Activated CD8-positive, alpha-beta T cell treated with anti-CD3 and anti-CD28 coated beads, Interleukin-2, amount 10 ng/mL, durations not matched to agents 7 days and 5 days (primary cell): ENCODE measurements at regions not wholly inside any gene's neighbourhood (a gene's known extent, or its start where the extent isn't known, plus 50 kb on each side); places are given as distances from the start of the nearest gene placed in this dataset.
"Not testable (repeated sequence)": the region's sequence is repeated elsewhere in the genome, so short reads cannot be mapped to it uniquely, and the experiment has no call there.

ENCODE experiments used
- ATAC-seq: fragments of 150-1000 bp; cut with Tn5 transposase; one replicate; pipeline ENCODE4 v1.10.0; 2021; ENCODE audit warnings: moderate library complexity
- CTCF ChIA-PET: fragments of 350-600 bp; sonication (Branson Sonifier 250); formaldehyde crosslinking; loops from one replicate; lab custom pipeline; 2021; ENCODE audit warnings: antibody characterized with exemption; lab: Charles Lee
- POLR2A ChIA-PET: fragments of 350-600 bp; sonication (Branson Sonifier 250); formaldehyde crosslinking; loops from one replicate; lab custom pipeline; 2021; ENCODE audit warnings: antibody characterized with exemption; lab: Charles Lee
- DNase-seq: peaks from one replicate; pipeline ENCODE4 v3.0.0-alpha.2; 2020
- H3K27ac Mint-ChIP-seq: one replicate; pipeline ENCODE4 v1.8.0; 2021; ENCODE audit warnings: mild to moderate bottlenecking, mixed read lengths
- H3K27me3 Mint-ChIP-seq: one replicate; pipeline ENCODE4 v1.8.0; 2021; ENCODE audit warnings: low read depth, mixed read lengths
- H3K36me3 Mint-ChIP-seq: one replicate; pipeline ENCODE4 v1.8.0; 2021; ENCODE audit warnings: low read depth, mixed read lengths
- H3K4me1 Mint-ChIP-seq: one replicate; pipeline ENCODE4 v1.8.0; 2021; ENCODE audit warnings: low read depth, mixed read lengths
- H3K4me3 Mint-ChIP-seq: one replicate; pipeline ENCODE4 v1.8.0; 2021; ENCODE audit warnings: mild to moderate bottlenecking, mixed read lengths
- H3K9me3 Mint-ChIP-seq: one replicate; pipeline ENCODE4 v1.8.0; 2022; ENCODE audit warnings: mixed read lengths; ENCODE audit not compliant: insufficient read depth

GRCh38 chr5:89686081-89686765 is 723.3 kb downstream of the CETN3 start:
- H3K27me3 Mint-ChIP-seq = no peaks in the 10 kb centered on the region
- H3K27ac Mint-ChIP-seq = no peak overlapping the region
- POLR2A ChIA-PET = no interaction called here
- ATAC-seq = no peak
- no peaks in the 10 kb centered on the region for H3K36me3 Mint-ChIP-seq
- H3K9me3 Mint-ChIP-seq = no peaks in the 10 kb centered on the region
- H3K4me3 Mint-ChIP-seq = no peak overlapping the region
- CTCF ChIA-PET = no interaction called here
- DNase-seq = no peak
- no peaks in the 10 kb centered on the region for H3K4me1 Mint-ChIP-seq

GRCh38 chr5:89676634-89677033 is 732.9 kb downstream of the CETN3 start:
- POLR2A ChIA-PET = no interaction called here

GRCh38 chr5:89673019-89673418 is 736.5 kb downstream of the CETN3 start:
- CTCF ChIA-PET = no interaction called here
- POLR2A ChIA-PET = no interaction called here
- Mint-ChIP-seq H3K36me3 (no peaks in the 10 kb centered on the region), H3K27ac (no peak overlapping the region), H3K27me3 (no peaks in the 10 kb centered on the region), H3K4me1 (no peaks in the 10 kb centered on the region), H3K4me3 (no peak overlapping the region), H3K9me3 (no peaks in the 10 kb centered on the region)
- DNase-seq (no peak), ATAC-seq (no peak)

More at GRCh38 chr5:89676634-89677033, 732.9 kb downstream of the CETN3 start:
- Mint-ChIP-seq H3K4me1 (no peaks in the 10 kb centered on the region), H3K27ac (no peak overlapping the region), H3K27me3 (no peaks in the 10 kb centered on the region), H3K9me3 (no peaks in the 10 kb centered on the region), H3K4me3 (no peak overlapping the region), H3K36me3 (no peaks in the 10 kb centered on the region)
- CTCF ChIA-PET = no interaction called here
- no peak for DNase-seq
- ATAC-seq = no peak

GRCh38 chr5:89668821-89669220 is 740.7 kb downstream of the CETN3 start:
- H3K36me3 Mint-ChIP-seq = no peaks in the 10 kb centered on the region
- ChIA-PET CTCF (no interaction called here), POLR2A (no interaction called here)
- ATAC-seq = no peak
- no peaks in the 10 kb centered on the region for H3K4me1 Mint-ChIP-seq
- no peak overlapping the region for H3K4me3 Mint-ChIP-seq
- no peaks in the 10 kb centered on the region for H3K27me3 Mint-ChIP-seq
- DNase-seq = no peak
- H3K27ac Mint-ChIP-seq = no peak overlapping the region
- H3K9me3 Mint-ChIP-seq = peaks cover 8% of the 10 kb centered on the region

GRCh38 chr5:89662499-89662898 is 747.1 kb downstream of the CETN3 start:
- H3K36me3 Mint-ChIP-seq = no peaks in the 10 kb centered on the region
- H3K4me1 Mint-ChIP-seq = no peaks in the 10 kb centered on the region
- no peaks in the 10 kb centered on the region for H3K27me3 Mint-ChIP-seq
- CTCF ChIA-PET = no interaction called here
- DNase-seq = no peak
- H3K4me3 Mint-ChIP-seq = no peak overlapping the region
- no peak for ATAC-seq
- POLR2A ChIA-PET = no interaction called here
- H3K27ac Mint-ChIP-seq = no peak overlapping the region
- peaks cover 14% of the 10 kb centered on the region for H3K9me3 Mint-ChIP-seq

- H3K4me3 Mint-ChIP-seq = no peak overlapping the region
- ATAC-seq (no peak), DNase-seq (no peak)
- H3K27ac Mint-ChIP-seq = no peak overlapping the region
- H3K9me3 Mint-ChIP-seq = peaks cover 5% of the 10 kb centered on the region
- H3K27me3 Mint-ChIP-seq = no peaks in the 10 kb centered on the region
- CTCF ChIA-PET = no interaction called here
- H3K36me3 Mint-ChIP-seq = no peaks in the 10 kb centered on the region
- no peaks in the 10 kb centered on the region for H3K4me1 Mint-ChIP-seq
- POLR2A ChIA-PET = no interaction called here
Observed at GRCh38 chr5:89638871-89639270, 755.9 kb upstream of the MEF2C start.

- not testable (repeated sequence) for ATAC-seq
Observed at GRCh38 chr5:89634176-89634575, 751.2 kb upstream of the MEF2C start.

GRCh38 chr5:89630064-89630463 is 747.1 kb upstream of the MEF2C start:
- H3K27me3 Mint-ChIP-seq, ATAC-seq, POLR2A ChIA-PET, H3K4me1 Mint-ChIP-seq, H3K27ac Mint-ChIP-seq, H3K4me3 Mint-ChIP-seq, CTCF ChIA-PET, DNase-seq, H3K9me3 Mint-ChIP-seq, H3K36me3 Mint-ChIP-seq: not testable (repeated sequence)

More at GRCh38 chr5:89634176-89634575, 751.2 kb upstream of the MEF2C start:
- CTCF ChIA-PET, DNase-seq, H3K4me1 Mint-ChIP-seq, POLR2A ChIA-PET, H3K27ac Mint-ChIP-seq, H3K36me3 Mint-ChIP-seq, H3K27me3 Mint-ChIP-seq, H3K4me3 Mint-ChIP-seq: not testable (repeated sequence)
- peaks cover 10% of the 10 kb centered on the region for H3K9me3 Mint-ChIP-seq

- H3K9me3 Mint-ChIP-seq = peaks cover 5% of the 10 kb centered on the region
- H3K27me3 Mint-ChIP-seq = no peaks in the 10 kb centered on the region
- ChIA-PET POLR2A (no interaction called here), CTCF (no interaction called here)
- no peak overlapping the region for H3K27ac Mint-ChIP-seq
- no peak overlapping the region for H3K4me3 Mint-ChIP-seq
- no peaks in the 10 kb centered on the region for H3K36me3 Mint-ChIP-seq
- no peaks in the 10 kb centered on the region for H3K4me1 Mint-ChIP-seq
- ATAC-seq = no peak
- DNase-seq = no peak
Observed at GRCh38 chr5:89628876-89629635, 746.1 kb upstream of the MEF2C start.

GRCh38 chr5:89615839-89616518 is 733.0 kb upstream of the MEF2C start:
- Mint-ChIP-seq H3K9me3 (peaks cover under 1% of the 10 kb centered on the region), H3K27ac (no peak overlapping the region), H3K27me3 (no peaks in the 10 kb centered on the region), H3K4me1 (no peaks in the 10 kb centered on the region), H3K4me3 (no peak overlapping the region), H3K36me3 (no peaks in the 10 kb centered on the region)
- DNase-seq (no peak), ATAC-seq (no peak)
- POLR2A ChIA-PET = no interaction called here
- CTCF ChIA-PET = no interaction called here

- ChIA-PET POLR2A (no interaction called here), CTCF (no interaction called here)
- H3K4me1 Mint-ChIP-seq = no peaks in the 10 kb centered on the region
- no peak overlapping the region for H3K4me3 Mint-ChIP-seq
- no peak for ATAC-seq
- DNase-seq = no peak
- no peak overlapping the region for H3K27ac Mint-ChIP-seq
- H3K36me3 Mint-ChIP-seq = no peaks in the 10 kb centered on the region
- H3K9me3 Mint-ChIP-seq = no peaks in the 10 kb centered on the region
- H3K27me3 Mint-ChIP-seq = no peaks in the 10 kb centered on the region
Observed at GRCh38 chr5:89613222-89613956, 730.4 kb upstream of the MEF2C start.
